NCI-H345 treated with DMSO at 0.1 percent for 48 hours (cell line): ENCODE measurements at regions not wholly inside any gene's neighbourhood (a gene's known extent, or its start where the extent isn't known, plus 50 kb on each side); places are given as distances from the start of the nearest gene placed in this dataset.

Experiments used
- DNase-seq: peaks from one replicate; lab custom pipeline; 2025; ENCODE audit not compliant: unreplicated experiment; lab: John Stamatoyannopoulos, UW

GRCh38 chr1:113256348-113256729 lies 134.0 kb upstream of the MAGI3 start:
- no peak for DNase-seq

- DNase-seq, result no peak
These were observed 130.3 kb upstream of the MAGI3 start for GRCh38 chr1:113259988-113260387.

GRCh38 chr1:113265196-113265595 lies 125.1 kb upstream of the MAGI3 start:
- DNase-seq, result no peak

DNA sequence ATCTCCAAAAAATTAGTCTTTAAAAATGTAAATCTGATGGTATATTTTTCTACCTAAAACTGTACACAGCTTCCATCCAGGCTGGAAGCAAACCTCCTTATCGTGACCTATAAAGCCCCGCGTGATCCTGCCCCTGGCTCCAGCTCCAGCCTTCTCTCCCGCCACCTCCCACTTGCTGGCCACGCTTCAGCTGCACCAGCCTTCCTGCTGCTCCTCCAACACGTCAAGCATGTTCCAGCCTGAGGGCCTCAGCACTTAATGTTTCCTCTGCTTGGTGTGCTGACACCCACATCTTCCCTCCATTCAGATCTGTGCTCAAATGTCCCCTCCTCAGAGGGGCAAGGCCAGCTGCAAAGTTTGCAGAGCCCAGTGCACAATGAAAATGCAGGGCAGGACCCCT lies 123.5 kb upstream of the MAGI3 start:
- no peak for DNase-seq

- no peak for DNase-seq
These were observed 120.9 kb upstream of the MAGI3 start for GRCh38 chr1:113269168-113269963.

DNA sequence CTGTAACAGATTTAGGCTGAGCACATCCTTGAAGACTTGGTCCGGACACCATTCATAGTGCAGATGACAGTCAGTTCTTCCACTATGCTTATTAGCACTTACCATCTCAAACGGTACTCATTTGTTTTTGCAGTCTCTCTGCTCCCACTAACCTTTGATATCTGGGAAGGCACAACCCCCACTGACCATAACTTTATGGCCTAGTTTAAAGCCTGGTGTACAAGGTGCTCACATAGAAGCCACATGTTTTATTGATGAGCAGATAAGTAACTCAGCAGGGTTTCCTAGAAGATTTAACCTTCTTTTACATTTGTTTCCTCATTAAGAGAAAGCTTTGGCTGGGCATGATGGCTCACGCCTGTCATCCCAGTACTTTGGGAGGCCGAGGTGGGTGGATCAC lies 119.3 kb upstream of the MAGI3 start:
- no peak for DNase-seq

GRCh38 chr1:113275083-113275482 lies 115.2 kb upstream of the MAGI3 start:
- no peak for DNase-seq

- DNase-seq, result no peak
These were observed 114.6 kb upstream of the MAGI3 start for GRCh38 chr1:113275691-113276090.

- no peak for DNase-seq
These were observed 113.8 kb upstream of the MAGI3 start for GRCh38 chr1:113276507-113276906.

GRCh38 chr1:113278371-113278770 lies 111.9 kb upstream of the MAGI3 start:
- no peak for DNase-seq

DNA sequence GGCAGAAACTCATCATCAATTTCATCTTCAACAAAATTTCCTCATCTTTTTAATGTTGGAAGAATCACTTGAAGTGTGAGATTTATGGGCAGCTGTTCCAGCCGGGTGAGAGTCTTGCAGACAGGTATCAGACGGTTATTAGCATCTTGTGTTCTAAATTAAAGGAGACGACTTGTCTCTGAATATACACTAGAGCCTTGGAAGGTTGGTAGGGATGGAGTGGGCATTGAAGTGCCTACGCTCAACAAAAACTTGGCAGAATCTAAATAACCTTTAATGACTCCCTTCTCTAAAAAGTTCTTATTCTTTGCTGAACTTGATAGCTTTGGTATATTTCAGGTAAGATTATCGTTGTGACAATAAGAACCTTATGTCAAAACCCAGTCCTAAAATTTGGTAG lies 111.5 kb upstream of the MAGI3 start:
- DNase-seq, result no peak

DNA sequence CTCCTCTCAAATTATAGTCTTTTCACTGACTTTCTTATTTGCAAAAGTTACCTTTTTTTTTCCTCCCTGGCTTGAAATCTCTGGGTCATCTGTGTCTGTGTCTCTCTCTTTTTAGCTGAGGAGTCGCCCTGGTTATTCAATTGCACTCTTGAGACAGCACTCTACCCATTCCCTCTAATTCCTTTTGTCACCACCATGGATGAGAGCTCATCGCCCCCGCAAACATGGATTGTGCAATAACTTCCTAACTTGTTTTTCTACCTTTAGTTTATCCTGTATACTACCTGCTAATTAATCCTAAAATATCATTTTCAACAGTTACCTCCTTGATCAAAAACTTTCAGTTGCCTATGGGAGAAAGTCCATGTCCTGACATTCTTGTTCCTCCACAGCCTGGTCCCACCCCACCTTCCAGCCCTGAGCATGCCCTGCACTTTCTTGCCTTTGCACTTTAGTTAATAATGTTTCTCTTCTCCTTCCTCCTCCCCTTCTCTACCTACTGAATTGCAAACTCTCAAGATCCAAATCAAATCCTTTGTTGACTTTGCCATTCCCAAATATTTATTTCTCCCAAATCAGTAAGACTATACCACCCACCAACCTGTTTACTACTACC lies 110.4 kb upstream of the MAGI3 start:
- DNase-seq, result no peak

GRCh38 chr1:113280581-113280980 lies 109.7 kb upstream of the MAGI3 start:
- DNase-seq, result no peak

DNA sequence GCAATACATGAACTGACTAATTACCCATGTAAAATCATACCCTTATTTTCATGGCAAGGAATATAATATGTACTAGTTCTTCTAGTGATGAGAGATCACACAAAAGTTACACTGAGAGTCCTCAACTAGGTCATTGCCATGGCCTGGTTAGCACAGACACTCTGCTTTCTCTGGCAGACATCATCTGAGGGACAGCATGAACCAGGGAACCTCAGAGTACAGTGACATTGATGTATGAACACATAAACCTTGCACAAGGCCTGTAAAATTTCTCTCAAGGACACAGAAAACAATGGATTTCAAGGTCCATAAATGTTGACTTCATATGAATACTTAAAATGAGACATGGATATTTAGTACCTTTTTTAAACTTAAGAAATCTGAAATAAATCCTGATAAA lies 108.8 kb upstream of the MAGI3 start:
- no peak for DNase-seq

GRCh38 chr1:113282008-113282892 lies 108.1 kb upstream of the MAGI3 start:
- no peak for DNase-seq

DNA sequence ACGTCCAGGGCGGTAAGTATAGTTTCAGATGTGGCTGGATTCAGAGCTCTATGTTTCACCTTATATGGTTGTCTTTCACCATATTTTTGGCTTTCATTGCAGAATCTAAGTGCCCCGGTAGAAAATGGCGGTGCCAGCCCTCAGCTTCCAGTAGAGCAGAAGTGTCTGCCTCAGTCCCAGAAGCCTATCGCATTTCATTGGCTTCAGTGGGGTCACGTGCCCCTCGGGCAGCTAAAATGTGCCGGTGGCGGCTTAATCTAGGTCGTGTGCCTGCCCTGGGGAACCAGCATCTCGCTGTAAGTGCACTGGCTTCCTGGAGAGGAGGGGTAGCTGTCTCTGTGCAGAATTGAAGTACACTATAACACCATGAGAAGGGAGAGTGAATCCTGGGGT lies 107.4 kb upstream of the MAGI3 start:
- DNase-seq, result no peak

DNA sequence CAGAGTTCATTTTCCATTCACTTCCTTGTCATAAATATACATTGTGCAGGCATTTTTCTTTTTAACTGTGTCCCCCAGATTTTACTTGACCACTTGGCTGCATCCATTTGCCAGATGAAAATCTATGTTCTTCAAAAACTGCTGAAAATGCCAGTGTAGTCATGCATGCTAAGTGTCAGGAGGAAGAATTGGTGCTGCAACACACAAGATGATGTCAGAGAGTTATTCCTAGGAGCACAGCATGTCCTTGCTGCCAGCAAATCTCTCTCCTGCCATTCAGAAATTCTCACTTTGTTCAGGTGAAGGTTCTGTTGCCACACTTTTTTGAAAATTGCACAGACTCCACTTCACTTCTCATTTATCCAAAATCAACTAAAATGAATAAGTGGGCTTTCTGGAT lies 106.4 kb upstream of the MAGI3 start:
- DNase-seq, result no peak

DNA sequence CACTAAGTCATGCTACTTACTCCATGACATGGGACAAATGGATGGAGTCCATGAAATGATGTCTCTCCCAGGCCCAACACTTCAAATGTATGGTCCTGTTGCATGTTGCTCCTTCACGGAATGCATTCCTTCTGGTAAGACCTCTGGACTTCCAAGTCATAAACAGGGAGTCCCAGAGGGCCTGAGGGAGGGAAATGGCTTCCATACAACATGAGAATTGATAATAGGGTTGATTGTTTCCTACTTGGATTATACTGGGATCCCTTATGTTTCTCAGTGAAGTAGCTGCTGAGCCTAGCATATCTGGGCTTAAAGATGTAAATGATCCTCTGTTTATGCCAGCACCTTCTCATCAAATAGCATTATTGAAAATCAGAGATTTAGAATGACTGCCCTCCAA lies 104.2 kb upstream of the MAGI3 start:
- no peak for DNase-seq

DNA sequence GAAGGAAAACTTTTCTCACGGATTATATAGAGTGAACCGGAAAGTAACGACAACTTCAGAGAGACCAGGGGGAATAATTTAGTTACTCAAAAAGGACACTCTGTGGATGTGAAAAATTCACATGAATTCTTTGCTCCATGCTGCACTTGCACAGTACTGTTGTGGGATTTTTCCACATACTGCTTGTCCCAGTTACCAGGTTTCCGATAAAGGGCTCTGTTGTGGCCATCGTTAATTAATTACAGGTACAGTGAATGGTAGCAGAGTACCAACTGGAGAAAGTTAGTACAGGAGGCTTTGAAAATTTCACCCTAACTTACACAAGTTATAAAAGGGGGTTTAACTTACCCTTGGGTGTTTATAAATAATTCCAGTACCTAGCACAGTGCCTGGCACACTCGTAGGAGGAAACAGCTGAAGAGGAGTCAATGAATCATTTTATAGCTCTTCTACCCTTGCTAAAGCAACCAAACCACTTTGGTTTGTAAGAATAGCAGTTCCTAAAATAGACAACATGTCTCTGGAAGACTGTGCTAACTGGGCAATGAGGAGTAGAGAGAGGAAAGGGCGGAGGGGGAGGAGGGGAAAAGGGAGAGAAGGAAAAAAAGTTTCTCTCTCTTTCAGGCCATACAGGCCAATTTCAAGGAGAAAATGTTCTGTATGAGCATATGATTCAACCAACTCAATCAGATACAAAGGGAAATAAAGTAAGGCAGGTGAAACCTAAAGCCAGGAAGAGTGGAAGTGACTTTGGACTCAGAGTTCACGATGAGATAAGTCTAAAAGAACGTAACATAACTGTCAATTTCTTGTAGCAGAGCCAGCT lies 98.3 kb upstream of the MAGI3 start:
- DNase-seq, result no peak

DNA sequence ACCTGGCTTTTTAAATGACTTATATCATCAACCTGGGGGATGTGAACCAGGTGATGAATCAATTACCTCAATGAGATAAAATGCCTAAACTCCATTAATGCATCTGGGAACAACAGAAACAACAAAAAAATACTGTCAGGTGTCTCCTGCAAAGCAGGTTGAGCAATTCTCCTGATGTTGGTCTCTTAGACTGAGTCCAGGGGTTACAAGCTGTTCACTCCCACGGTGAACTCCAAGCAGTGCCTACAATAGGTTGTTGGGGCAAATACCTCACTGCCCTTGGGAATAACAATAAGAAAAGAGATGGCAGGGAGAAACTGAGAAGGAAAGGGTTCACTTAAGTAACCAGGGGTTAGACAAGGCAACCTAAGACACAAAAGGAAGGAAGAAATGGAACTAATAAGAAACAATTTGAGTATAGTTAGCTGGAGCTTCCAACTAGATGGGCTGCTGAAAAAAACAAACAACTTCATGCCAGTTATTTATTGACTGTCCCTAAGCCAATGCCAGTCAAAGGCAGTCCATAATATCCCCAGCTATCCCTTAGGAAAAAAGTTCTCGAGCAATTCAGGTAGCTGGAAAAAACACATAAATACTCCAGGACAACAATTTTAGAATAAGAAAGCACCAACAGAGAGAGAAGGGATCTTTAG lies 97.6 kb upstream of the MAGI3 start:
- DNase-seq, result no peak

GRCh38 chr1:113293256-113293626 lies 97.1 kb upstream of the MAGI3 start:
- no peak for DNase-seq
